Activated T-cell treated with anti-CD3 and anti-CD28 coated beads, Interleukin-2, amount 50 U/mL, for 72 hours (primary cell): ENCODE measurements at regions not wholly inside any gene's neighbourhood (a gene's known extent, or its start where the extent isn't known, plus 50 kb on each side); places are given as distances from the start of the nearest gene placed in this dataset.
"Not testable (repeated sequence)": the region's sequence is repeated elsewhere in the genome, so short reads cannot be mapped to it uniquely, and the experiment has no call there.

Source experiments
- ATAC-seq, 2 donors: fragments of 150-1000 bp; cut with Tn5 transposase; replicated peaks in 1 of 2; 2 replicates each; pipeline ENCODE4 v1.10.0; 2021; ENCODE audit warnings: moderate library complexity in 2 of 2, mild to moderate bottlenecking in 1 of 2
- DNase-seq, 2 donors: peaks; one replicate each; pipeline ENCODE4 v3.0.0; 2021 to 2022; ENCODE audit warnings: mixed read lengths in 1 of 2
- H3K27ac Mint-ChIP-seq: one replicate; pipeline ENCODE4 v1.8.0; 2022; ENCODE audit warnings: mild to moderate bottlenecking, moderate library complexity, mixed read lengths
- H3K27me3 Mint-ChIP-seq: one replicate; pipeline ENCODE4 v1.8.0; 2022; ENCODE audit warnings: low read depth, mixed read lengths
- H3K36me3 Mint-ChIP-seq, 2 donors: one replicate each; pipeline ENCODE4 v1.8.0; 2022; ENCODE audit warnings: mixed read lengths in 2 of 2, mild to moderate bottlenecking in 1 of 2; ENCODE audit not compliant: insufficient read depth in 2 of 2
- H3K4me1 Mint-ChIP-seq: one replicate; pipeline ENCODE4 v1.8.0; 2022; ENCODE audit warnings: low read depth, mixed read lengths
- H3K4me3 Mint-ChIP-seq, 2 donors: one replicate each; pipeline ENCODE4 v1.8.0; 2022; ENCODE audit warnings: mild to moderate bottlenecking in 2 of 2, mixed read lengths in 2 of 2, moderate library complexity in 2 of 2
- H3K9me3 Mint-ChIP-seq, 2 donors: one replicate each; pipeline ENCODE4 v1.8.0; 2022; ENCODE audit warnings: mixed read lengths in 2 of 2

GRCh38 chr6:163867518-163868292 lies 453.2 kb downstream of the QKI start:
- Mint-ChIP-seq H3K9me3 (no peaks in the 10 kb centered on the region), H3K36me3 (no peaks in the 10 kb centered on the region)
- ATAC-seq, result no peak

GRCh38 chr6:163866192-163866591 lies 451.7 kb downstream of the QKI start:
- Mint-ChIP-seq H3K27me3 (peaks cover 8% of the 10 kb centered on the region), H3K4me3 (no peak overlapping the region), H3K36me3 (no peaks in the 10 kb centered on the region), H3K9me3 (no peaks in the 10 kb centered on the region), H3K27ac (no peak overlapping the region), H3K4me1 (no peaks in the 10 kb centered on the region)
- DNase-seq, result no peak
- ATAC-seq, result no peak

More at GRCh38 chr6:163867518-163868292, 453.2 kb downstream of the QKI start:
- Mint-ChIP-seq H3K4me1 (no peaks in the 10 kb centered on the region), H3K4me3 (no peak overlapping the region), H3K27me3 (peaks cover 8% of the 10 kb centered on the region), H3K27ac (no peak overlapping the region)
- DNase-seq, result no peak

GRCh38 chr6:163863565-163863964 lies 449.0 kb downstream of the QKI start:
- Mint-ChIP-seq H3K36me3 (no peaks in the 10 kb centered on the region), H3K4me3 (no peak overlapping the region), H3K27me3 (peaks cover 8% of the 10 kb centered on the region), H3K4me1 (no peaks in the 10 kb centered on the region), H3K27ac (no peak overlapping the region), H3K9me3 (no peaks in the 10 kb centered on the region)
- DNase-seq (no peak), ATAC-seq (no peak)

GRCh38 chr6:163862701-163863100 lies 448.2 kb downstream of the QKI start:
- H3K4me1 Mint-ChIP-seq, result no peaks in the 10 kb centered on the region
- H3K4me3 Mint-ChIP-seq, result no peak overlapping the region
- ATAC-seq (no peak), DNase-seq (no peak)
- no peak overlapping the region for H3K27ac Mint-ChIP-seq
- no peaks in the 10 kb centered on the region for H3K9me3 Mint-ChIP-seq
- peaks cover 8% of the 10 kb centered on the region for H3K27me3 Mint-ChIP-seq
- H3K36me3 Mint-ChIP-seq, result no peaks in the 10 kb centered on the region

- H3K27me3 Mint-ChIP-seq, result no peaks in the 10 kb centered on the region
- no peak overlapping the region for H3K27ac Mint-ChIP-seq
- H3K4me1 Mint-ChIP-seq, result no peaks in the 10 kb centered on the region
- no peaks in the 10 kb centered on the region for H3K36me3 Mint-ChIP-seq
- H3K4me3 Mint-ChIP-seq, result no peak overlapping the region
- H3K9me3 Mint-ChIP-seq, result no peaks in the 10 kb centered on the region
- no peak for DNase-seq
- ATAC-seq, result no peak
Observed at GRCh38 chr6:163861627-163862026, 447.1 kb downstream of the QKI start.

GRCh38 chr6:163860287-163861081 lies 446.0 kb downstream of the QKI start:
- H3K4me1 Mint-ChIP-seq, result no peaks in the 10 kb centered on the region
- no peaks in the 10 kb centered on the region for H3K27me3 Mint-ChIP-seq
- H3K27ac Mint-ChIP-seq, result no peak overlapping the region
- no peaks in the 10 kb centered on the region for H3K9me3 Mint-ChIP-seq
- H3K36me3 Mint-ChIP-seq, result no peaks in the 10 kb centered on the region
- no peak overlapping the region for H3K4me3 Mint-ChIP-seq
- ATAC-seq, result no peak
- no peak for DNase-seq

GRCh38 chr6:163858870-163859269 lies 444.4 kb downstream of the QKI start:
- H3K27me3 Mint-ChIP-seq, DNase-seq, H3K9me3 Mint-ChIP-seq, H3K27ac Mint-ChIP-seq, H3K4me1 Mint-ChIP-seq, ATAC-seq, H3K36me3 Mint-ChIP-seq, H3K4me3 Mint-ChIP-seq: not testable (repeated sequence)

- H3K27me3 Mint-ChIP-seq, result no peaks in the 10 kb centered on the region
- DNase-seq (no peak), ATAC-seq (no peak)
- H3K4me1 Mint-ChIP-seq, result no peaks in the 10 kb centered on the region
- H3K36me3 Mint-ChIP-seq, result no peaks in the 10 kb centered on the region
- no peaks in the 10 kb centered on the region for H3K9me3 Mint-ChIP-seq
- no peak overlapping the region for H3K4me3 Mint-ChIP-seq
- H3K27ac Mint-ChIP-seq, result no peak overlapping the region
Observed at GRCh38 chr6:163857421-163857820, 442.9 kb downstream of the QKI start.

- DNase-seq (no peak), ATAC-seq (no peak)
- H3K27ac Mint-ChIP-seq, result no peak overlapping the region
- H3K36me3 Mint-ChIP-seq, result peaks cover 0 to 1% of the 10 kb centered on the region in 2 donors
- H3K4me3 Mint-ChIP-seq, result no peak overlapping the region
- H3K9me3 Mint-ChIP-seq, result peaks cover 8 to 10% of the 10 kb centered on the region in 2 donors
- H3K27me3 Mint-ChIP-seq, result no peaks in the 10 kb centered on the region
- H3K4me1 Mint-ChIP-seq, result no peaks in the 10 kb centered on the region
Observed at GRCh38 chr6:163850874-163851273, 436.4 kb downstream of the QKI start.

- peaks cover 0 to 2% of the 10 kb centered on the region in 2 donors for H3K36me3 Mint-ChIP-seq
- no peak for DNase-seq
- no peaks in the 10 kb centered on the region for H3K27me3 Mint-ChIP-seq
- H3K4me1 Mint-ChIP-seq, result no peaks in the 10 kb centered on the region
- H3K9me3 Mint-ChIP-seq, result peaks cover 12 to 16% of the 10 kb centered on the region in 2 donors
- ATAC-seq, result no peak
- no peak overlapping the region for H3K27ac Mint-ChIP-seq
- no peak overlapping the region for H3K4me3 Mint-ChIP-seq
Observed at GRCh38 chr6:163844761-163845160, 430.2 kb downstream of the QKI start.

- peaks cover 10 to 16% of the 10 kb centered on the region in 2 donors for H3K9me3 Mint-ChIP-seq
- no peak overlapping the region for H3K27ac Mint-ChIP-seq
- no peaks in the 10 kb centered on the region for H3K4me1 Mint-ChIP-seq
Observed at GRCh38 chr6:163844357-163844756, 429.8 kb downstream of the QKI start.

GRCh38 chr6:163843218-163843617 lies 428.7 kb downstream of the QKI start:
- no peak overlapping the region for H3K4me3 Mint-ChIP-seq
- H3K4me1 Mint-ChIP-seq, result no peaks in the 10 kb centered on the region
- DNase-seq (no peak), ATAC-seq (no peak)
- peaks cover 8 to 16% of the 10 kb centered on the region in 2 donors for H3K9me3 Mint-ChIP-seq
- H3K27ac Mint-ChIP-seq, result no peak overlapping the region
- peaks cover 0 to 2% of the 10 kb centered on the region in 2 donors for H3K36me3 Mint-ChIP-seq
- no peaks in the 10 kb centered on the region for H3K27me3 Mint-ChIP-seq

More at GRCh38 chr6:163844357-163844756, 429.8 kb downstream of the QKI start:
- DNase-seq (no peak), ATAC-seq (no peak)
- Mint-ChIP-seq H3K27me3 (no peaks in the 10 kb centered on the region), H3K36me3 (peaks cover 0 to 2% of the 10 kb centered on the region in 2 donors), H3K4me3 (no peak overlapping the region)

GRCh38 chr6:163842467-163842866 lies 427.9 kb downstream of the QKI start:
- ATAC-seq (no peak), DNase-seq (no peak)
- Mint-ChIP-seq H3K4me1 (no peaks in the 10 kb centered on the region), H3K9me3 (peaks cover 8 to 16% of the 10 kb centered on the region in 2 donors), H3K27me3 (peaks cover 4% of the 10 kb centered on the region), H3K27ac (no peak overlapping the region), H3K4me3 (no peak overlapping the region), H3K36me3 (peaks cover 0 to 2% of the 10 kb centered on the region in 2 donors)
